Activated gamma-delta T cell treated with Interleukin-2 at 50 U/mL for 16 hours (primary cell): ENCODE measurements at regions not wholly inside any gene's neighbourhood (a gene's known extent, or its start where the extent isn't known, plus 50 kb on each side); places are given as distances from the start of the nearest gene placed in this dataset.
"Not testable (repeated sequence)": the region's sequence is repeated elsewhere in the genome, so short reads cannot be mapped to it uniquely, and the experiment has no call there.

Source experiments
- DNase-seq: peaks from one replicate; pipeline ENCODE4 v3.0.0-alpha.2; 2020

DNA sequence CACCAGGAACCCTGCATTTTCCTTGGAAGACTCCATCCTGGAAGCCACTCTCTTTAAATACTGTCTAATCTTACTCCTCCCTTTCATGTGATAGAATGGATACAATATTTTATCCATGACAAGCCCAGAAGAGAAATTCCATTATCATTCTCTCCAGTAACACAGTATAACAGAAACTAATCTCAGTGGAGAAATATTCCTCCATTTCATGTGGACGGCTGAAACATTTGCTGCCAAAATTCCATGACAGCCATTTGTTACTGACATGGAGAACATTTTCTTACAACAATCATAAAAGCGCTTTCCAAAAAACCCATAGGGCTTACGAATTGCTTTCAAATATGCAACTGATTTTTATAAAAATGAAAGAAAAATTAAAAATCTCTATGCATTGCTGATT lies 392.8 kb upstream of the KLF6 start:
- no peak for DNase-seq

DNA sequence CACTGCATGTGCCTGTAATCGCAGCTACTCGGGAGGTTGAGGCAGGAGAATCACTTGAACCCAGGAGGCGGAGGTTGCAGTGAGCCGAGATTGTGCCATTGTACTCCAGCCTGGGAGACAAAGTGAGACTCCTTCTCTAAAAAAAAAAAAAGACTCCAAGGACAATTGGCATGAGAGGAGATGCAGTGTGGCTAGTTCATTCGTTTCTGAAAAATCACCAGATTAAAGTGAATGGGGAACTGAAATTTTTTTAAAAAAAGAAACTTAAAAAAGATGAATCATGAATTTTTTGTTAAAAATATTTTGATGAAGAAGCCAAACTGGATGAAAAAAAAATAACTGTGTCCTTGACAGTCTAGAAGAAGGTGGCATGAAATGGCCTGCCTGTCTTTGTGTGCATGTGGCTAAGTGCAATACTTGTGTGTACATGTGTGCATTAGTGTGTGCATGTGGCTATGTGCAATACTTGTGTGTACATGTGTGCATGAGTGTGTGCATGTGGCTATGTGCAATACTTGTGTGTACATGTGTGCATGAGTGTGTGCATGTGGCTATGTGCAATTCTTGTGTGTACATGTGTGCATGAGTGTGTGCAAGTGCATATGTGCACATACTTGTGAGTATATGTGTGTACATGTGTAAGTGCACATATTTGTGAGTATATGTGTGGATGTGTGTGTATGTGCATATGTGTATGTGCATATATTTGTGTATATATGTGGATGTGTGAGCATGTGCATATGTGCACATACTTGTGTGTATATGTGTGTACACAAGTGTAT lies 391.7 kb upstream of the KLF6 start:
- no peak for DNase-seq

DNA sequence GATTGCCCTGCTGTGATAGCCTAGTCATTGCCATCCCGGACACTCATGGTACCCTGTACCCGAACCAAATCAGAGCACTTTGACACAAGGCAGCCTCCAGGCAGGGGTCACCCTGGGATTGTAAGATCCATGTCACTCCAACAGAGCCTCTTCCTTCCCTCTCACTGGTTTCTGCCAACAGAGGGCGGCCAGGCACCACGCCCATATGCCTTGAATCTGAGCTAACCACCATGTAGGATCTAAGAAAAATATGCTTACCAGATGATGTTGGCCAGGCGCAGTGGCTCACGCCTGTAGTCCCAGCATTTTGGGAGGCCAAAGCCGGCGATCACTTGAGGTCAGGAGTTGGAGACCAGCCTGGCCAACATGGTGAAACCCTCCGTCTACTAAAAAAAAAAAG lies 389.2 kb upstream of the KLF6 start:
- no peak for DNase-seq

DNA sequence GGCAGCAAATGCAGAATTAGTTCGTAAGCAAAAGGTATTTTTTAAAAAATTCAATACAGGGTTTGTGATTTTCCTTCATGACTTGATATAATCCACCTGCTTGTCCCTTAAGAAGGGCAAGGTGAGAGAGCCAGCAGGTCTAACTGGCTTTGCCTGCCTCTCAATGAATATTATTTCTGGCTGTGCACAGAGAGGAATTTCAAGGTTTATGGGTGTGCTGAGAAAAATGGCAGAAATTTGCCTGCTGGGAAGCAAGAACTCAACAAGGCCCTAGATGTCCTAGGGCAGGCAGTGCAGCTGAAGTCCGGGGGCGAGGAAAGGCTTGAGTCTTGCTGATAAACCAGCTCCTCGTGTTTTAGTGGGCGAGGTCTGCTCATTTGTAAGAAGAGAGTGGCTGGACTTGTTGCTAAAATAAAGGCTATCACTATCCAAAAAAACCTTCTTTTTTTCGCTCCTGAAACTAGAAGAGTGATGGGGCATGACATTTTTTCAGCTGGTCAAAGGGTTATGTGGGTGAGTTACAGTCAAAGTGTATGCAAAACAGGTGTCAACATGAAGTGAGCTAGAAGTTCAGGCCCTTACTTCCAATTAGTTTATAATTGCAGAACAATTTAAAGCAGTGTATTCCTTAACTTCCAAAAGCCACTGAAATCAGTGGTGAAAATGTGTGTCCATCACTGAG lies 385.8 kb upstream of the KLF6 start:
- DNase-seq, result no peak

DNA sequence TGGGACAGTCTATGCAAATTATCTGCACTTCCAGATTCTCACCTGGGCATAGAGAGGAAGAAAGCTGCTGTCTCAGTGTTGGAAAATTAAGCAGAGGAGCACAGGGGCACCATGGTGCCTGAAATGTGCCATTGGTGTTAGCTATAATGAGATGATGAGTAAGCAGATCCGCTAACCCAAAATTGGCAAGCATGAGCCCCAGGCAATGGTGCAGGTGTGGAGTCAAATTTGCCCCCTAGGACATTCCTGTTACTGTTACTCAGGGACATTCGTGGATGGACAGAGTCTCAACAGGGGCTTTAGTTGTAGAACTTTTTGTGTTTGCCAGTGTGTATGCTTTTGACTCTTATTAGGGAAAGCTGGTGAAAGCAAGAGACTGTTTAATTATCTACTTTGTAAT lies 385.2 kb upstream of the KLF6 start:
- no peak for DNase-seq

DNA sequence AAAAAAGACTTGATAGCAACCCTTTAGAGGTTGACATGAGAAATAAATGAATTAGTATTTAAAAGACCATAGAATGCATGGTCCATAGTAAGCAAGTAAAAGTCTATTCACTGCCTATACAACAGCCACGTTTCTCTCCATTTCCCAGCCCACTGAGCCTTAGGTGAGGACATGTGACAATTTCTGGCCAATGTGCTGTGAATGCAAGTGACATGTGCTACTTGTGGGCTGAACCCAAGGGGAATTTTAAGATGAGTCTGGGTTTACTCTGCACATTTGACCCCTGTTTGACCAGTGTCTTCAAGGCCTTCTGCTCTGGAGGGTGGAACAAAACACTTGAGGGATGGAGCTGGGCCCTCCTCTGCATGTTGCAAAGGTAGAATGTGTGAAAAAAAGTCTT lies 384.4 kb upstream of the KLF6 start:
- DNase-seq, result no peak

DNA sequence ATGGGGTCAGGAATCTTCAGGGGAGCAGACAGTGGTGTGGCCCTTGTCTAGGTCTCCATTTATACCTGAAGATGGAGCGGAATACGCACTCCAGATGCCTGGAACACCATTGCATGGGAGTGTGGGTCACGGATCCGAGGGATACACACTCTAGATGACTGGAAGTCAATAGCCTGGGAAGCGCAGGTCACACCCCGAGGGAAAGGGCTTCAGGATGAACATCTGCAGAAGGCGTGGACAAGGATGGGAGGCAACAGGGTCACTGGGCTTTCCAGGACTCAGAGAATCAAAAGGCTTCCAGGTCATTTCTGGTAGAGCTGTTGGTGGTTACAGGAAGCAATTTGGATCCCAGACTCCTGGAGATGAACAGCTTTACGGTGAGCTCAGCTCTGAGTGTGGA lies 382.2 kb upstream of the KLF6 start:
- no peak for DNase-seq

DNA sequence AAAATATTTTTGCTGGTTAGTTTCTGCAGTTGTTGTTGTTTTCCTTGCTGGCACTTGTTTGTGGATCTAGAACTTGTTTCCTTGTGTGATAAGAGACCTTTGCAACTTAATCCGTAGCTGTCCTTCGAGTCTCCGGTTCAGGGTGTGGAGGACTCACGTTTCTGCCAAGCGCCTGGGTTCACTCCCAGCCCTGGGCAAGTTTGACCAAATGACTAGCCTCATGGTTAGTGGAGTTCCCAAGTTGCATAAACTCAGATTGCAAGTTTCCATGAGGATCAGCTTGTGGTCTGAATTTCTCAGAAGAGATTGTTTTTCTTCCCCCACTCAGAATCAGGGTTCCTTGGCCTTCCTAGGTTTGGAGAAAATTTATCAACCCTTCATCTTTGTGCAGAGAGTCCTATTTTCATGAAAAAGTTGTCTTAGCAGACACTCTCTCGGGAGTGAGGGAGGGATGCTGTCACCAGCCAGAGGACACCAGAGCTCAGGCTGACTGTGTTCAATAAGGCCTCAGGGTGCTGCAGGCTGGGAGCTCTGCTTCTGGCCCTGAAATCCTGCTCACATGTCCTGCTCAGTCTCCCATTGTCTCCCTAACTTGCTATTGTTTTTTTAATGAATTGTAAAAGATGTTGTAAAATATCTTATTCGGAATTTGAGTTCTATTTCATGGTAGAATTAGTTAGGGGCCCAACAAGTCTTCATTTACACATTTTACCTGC lies 377.7 kb upstream of the KLF6 start:
- no peak for DNase-seq

DNA sequence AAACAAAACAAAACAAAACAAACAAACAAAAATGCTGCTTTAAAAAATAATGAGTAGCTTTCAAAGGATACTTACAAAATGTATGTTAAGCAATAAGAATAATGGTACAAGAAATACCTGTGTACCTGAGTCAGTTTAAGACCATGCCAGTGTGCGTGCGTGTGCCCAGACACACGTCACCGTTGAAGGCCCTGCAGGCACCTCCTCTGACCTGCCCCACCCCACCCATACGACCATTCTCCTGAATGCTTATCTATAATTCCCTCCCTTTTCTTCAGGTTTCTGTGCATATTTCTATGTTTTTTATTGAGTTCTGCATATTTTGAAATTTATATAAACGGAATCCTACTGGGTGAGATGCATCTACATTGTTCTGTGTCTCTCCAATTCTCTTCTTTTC lies 374.2 kb upstream of the KLF6 start:
- no peak for DNase-seq

DNA sequence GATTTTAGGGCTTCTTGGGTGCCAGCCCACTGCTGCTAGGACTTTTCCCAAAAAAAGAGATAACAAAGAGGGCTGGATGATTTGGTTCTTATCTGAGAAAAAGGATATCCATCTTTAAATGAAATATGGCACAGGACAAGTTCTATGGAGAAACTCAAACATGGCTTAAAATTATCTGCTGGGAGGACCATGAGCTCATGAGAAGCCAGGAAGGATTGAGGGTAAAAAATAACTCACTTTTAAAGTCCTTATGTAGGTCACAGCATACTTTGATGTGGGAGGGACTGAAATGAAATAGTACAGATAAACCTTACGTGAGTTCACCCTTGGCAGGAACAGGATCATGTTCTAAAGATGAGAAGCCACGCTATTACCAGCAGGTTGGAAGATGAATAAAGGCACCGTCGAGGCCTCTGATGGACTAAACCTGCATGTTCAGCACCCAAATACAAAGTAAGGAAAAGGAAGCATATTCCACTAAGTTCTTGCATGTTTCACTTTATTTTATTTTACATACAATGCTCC lies 369.2 kb upstream of the KLF6 start:
- DNase-seq, result no peak

DNA sequence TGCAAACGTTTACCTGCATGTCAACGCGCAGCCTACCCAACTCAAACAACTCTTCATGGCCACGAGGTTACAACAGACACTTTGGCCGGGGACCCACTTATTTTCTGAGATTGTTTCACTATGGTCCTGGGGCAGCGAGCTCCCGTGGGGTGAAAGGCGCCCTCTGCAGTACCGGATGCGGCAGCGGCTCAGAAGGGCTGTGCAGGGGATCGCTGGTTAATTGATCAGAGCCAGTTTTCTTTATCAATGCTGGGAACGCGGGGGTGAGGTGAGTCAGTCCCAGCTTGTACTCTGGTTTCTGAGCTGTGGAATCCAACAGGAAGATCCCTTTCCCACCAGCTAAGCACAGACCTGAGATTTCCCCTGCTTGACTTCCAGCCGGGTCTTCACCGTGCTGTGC lies 366.5 kb upstream of the KLF6 start:
- DNase-seq, result no peak

DNA sequence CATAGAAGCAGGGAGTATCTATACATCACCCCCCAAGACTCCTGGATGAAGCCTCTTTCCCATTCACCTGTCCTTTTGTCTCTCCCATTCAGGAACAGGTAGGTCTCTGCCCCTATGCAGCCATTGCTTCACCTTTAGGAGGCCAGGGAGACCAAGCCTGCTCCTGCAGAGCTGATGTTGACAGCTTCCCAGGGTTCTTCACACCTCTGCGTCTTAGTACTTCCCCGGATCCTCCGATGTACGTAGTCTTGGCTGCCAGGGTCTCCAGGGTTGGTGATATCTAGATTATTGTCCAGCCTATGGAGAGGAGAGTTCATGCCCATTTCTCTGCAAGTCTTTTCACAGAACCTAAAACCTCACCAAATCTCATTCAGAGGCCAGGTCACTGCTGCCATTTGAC lies 365.7 kb upstream of the KLF6 start:
- DNase-seq, result no peak

DNA sequence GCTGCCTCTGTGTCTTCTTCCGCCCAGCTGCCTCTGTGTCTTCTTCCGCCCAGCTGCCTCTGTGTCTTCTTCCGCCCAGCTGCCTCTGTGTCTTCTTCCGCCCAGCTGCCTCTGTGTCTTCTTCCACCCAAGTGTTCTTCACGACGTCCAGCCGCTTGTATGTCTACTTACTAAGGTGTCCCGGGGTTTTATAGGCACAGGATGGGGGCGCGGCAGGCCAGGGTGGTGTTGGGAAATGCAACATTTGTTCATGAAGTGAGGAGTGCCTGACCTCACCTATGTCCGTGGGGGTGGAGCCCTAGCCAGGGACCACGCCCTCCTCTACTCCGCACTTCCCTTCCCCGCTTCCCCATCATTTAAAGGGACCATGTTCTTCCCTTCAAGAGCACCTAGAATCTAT lies 364.5 kb upstream of the KLF6 start:
- not testable (repeated sequence) for DNase-seq

DNA sequence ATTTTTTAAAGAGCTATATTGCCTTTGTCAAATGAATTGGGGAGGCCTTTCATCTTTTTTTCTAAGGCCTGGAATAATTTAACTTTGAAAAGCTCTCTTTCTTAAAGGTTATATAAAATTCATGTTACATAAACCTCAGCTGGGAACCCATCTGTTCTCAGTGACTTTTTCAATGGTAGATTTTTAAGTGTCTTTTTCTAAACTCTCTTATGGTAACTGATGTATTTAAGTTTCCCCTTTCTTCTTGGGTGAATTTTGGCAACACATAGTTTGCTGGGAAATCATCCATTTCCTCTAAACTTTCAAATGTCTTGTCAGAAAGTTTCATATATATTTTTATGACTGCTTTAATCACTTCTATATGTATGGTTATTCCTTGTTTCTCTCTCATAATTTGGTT lies 362.2 kb upstream of the KLF6 start:
- DNase-seq, result no peak

DNA sequence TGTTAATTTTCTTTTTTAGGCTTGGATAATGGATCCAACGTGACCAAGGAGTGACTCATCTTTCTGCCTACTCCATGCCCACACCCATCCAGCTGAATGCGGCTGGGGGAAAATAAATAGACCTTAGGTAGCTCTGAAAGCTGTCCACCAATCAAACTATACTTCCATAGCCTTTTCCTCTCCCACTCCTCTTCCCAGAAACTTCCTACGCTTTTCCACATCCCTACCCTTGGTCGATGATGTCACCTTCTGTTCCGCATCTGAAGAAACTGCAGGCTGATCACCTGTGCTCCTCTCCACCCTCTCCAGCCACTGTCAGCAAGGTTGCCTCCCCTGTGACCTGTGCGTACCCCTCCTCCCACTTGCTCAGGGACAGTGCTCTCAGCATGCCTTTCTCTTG lies 359.8 kb upstream of the KLF6 start:
- DNase-seq, result no peak

DNA sequence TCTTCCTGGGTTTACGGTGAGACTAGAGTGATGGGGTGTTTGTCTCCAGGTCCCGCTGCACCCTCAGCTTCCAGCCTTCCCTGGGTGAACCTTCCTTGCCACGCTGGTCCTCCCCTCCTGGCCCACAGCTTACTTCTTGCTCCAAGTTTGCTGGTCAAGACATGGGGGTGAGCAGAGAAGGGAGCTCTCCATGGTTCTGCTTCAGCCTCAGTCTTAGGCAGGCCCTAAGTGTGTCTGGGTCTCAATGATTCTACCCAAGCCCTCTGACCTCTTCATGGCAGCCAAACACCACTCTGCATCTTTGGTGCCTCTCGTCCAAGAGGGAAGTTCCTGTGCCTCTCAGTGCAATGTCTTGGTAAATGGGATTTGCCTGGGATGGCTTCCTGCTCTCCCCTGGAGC lies 356.5 kb upstream of the KLF6 start:
- DNase-seq, result no peak

DNA sequence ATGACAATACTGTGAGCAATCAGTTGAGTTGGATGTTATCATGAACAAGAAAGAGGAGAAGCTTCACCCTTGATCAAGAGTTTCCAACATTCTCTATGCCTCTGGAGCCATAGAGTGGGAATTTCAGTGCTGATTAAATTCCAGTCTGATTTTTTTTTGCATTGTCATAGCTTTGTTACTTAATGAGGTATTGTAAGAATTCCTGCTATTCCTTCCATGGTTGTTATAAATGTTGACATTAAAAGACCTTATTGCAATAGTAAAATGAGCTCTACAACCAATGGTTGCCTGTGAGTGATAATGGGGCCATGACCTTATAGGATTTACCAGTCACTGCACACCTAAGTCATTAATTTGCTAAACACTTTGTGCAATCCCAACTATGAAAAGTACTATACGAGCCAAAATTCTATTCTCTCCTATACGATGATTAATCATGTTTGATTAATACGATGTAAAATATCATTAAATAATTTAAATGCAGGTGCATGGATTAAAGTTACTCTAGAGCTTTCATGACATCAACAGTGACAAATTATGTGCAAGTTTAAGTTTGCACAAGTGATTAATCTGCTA lies 353.2 kb upstream of the KLF6 start:
- no peak for DNase-seq

DNA sequence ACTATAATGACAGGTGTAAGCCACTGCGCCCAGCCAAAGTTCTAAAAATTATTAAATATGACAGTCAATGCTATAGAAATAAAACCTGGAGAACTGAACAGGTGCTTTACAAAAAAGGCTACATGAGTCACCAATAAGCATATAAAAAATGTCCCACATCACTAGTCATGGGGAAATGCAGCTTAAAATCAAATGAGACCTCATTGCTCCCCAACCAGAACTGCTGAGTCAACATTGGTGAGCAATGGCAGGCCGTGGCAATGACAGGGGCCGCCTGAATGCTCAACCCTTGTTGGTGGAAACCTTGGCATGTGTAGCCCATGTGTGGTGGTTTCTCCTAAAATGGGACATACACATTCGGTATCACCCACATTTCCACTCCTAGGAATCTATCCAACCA lies 352.3 kb upstream of the KLF6 start:
- no peak for DNase-seq

DNA sequence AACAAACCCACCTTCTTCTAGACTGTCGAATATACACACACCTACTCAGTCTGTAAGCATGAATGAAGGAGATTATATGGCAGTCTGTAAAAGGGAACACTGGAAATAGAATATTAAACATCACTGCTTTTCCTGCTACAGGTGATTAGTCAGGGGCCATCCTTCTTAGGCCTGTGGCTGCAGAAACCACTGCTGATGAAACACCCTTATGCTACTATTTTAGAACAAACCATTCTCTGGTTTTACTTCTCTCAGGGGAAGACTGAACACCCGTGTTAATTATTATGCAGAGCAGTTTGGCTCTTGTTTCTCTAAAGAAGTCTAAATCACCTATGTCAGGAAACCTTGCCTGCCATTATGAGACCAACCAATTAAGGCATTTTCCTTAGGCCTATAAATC lies 351.1 kb upstream of the KLF6 start:
- no peak for DNase-seq

DNA sequence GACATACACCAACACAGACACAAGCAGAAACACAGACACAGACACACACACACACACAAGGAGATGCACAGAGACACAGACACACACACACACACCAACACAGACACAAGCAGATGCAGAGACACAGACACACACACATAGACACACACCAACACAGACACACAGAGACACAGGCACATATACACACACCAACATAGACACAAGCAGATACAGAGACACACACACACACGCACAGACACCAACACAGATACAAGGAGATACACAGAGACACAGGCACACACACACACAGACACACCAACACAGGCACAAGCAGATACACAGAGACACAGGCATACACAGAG lies 347.2 kb upstream of the KLF6 start:
- DNase-seq, result no peak

DNA sequence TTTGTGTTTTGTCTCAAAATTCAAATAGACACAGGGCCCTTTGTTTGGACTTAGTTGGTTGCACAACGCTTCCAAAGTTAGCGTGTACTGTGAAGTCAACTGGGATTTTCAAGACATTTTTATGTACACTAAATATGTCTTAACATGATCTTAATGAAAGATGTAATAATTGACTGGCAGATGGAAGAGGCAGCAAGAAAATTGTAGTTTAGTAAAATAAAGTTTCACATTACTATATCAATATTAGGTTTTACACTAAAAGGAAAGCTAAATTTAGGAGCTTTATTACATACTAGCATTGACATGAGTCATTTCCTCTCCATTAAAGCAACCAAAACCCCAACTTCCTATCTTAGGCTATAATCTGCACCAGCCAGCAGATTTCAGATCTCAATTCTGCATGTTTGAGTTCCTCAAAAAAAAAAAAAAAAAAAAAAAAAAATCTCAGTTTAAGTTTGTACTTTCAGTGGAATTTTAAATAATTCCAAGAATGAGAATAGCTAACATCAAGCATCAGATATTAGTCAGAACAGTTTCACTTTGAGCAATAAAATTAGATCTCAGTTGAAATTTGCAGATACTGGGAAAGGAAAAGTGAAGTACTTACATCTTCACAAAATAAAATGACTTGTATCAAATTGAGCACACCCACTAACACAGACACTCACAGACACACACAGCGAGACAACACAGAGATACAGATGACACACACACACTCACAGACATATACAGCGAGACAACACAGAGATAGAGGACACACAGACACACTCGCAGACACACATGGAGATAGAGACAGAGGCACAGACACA lies 346.6 kb upstream of the KLF6 start:
- peak; percentile 28 for DNase-seq

DNA sequence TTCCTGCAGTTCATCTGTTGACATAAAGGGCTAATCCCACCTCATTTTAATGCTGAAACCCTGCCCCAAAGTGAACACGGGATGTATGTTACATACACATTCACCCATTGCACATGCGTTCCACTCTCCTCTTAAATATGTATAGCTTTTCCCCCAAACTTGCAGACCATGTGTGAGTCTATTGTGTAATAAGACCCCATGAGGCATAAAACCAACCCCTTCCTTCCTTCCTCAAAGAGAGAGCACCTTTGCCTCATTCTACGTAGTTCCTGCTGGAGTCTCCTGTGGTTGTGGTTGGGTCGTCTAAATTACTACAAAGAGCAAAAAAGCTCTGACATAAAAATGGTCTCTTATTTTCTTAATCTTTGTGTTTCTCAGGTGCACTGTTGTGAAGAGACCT lies 345.7 kb upstream of the KLF6 start:
- DNase-seq, result no peak
